ENCODE measurements at regions not wholly inside any gene's neighbourhood (a gene's known extent, or its start where the extent isn't known, plus 50 kb on each side); places are given as distances from the start of the nearest gene placed in this dataset.

DNA sequence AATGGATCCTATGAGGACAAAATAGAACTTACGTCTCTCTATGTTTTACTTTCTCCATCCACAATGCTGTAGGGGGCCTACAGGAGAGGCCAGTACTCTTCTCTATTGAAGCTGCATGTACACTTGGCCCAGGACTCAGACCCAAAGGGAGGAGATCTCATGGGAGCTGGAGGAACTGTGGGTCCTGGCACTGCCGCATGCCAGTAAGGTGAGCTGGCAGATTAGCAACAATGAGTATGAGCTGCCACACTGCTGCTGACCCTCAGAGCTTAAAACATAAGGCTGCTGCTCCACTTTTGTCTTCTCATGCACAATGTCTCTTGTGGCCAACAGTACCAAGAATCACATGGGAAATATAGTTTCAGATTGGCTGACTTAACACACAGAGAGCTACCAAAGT, 57.8 kb upstream of the TBC1D5 start:
- Histone ChIP-seq H3K4me1 (ENCODE audit: insufficient read depth, low read length) (no peaks in the 10 kb centered on the region), H4K91ac (ENCODE audit: insufficient read length, low read depth, low read length) (no peak overlapping the region), H4K8ac (replicated peaks; ENCODE audit: insufficient read length, low read depth, low read length) (no peak overlapping the region), H3K18ac (ENCODE audit: insufficient read length, low read depth, low read length) (no peak overlapping the region), H3K27ac (ENCODE audit: insufficient read length, low read depth, low read length) (no peak overlapping the region), H2BK5ac (ENCODE audit: insufficient read length, low read length) (no peak overlapping the region), H2BK15ac (ENCODE audit: low read depth, low read length) (no peak overlapping the region), H3K23me2 (ENCODE audit: insufficient read length, low read depth, low read length, poor library complexity, severe bottlenecking) (no peaks in the 10 kb centered on the region), H2BK20ac (ENCODE audit: low read depth, low read length, poor library complexity, severe bottlenecking) (no peak overlapping the region), H3K4me2 (ENCODE audit: insufficient read depth, insufficient read length, low read length) (no peak overlapping the region), H3T11ph (ENCODE audit: low read length) (no peak overlapping the region), H2AK5ac (ENCODE audit: insufficient read length, low read length) (no peak overlapping the region), H2BK120ac (ENCODE audit: low read depth, low read length, poor library complexity, severe bottlenecking) (no peak overlapping the region), H3K4ac (ENCODE audit: low read depth, low read length) (no peak overlapping the region), H3K9me3 (ENCODE audit: control insufficient read depth, low read depth, low read length) (no peaks in the 10 kb centered on the region), H3K79me1 (ENCODE audit: insufficient read depth, low read depth, low read length, poor library complexity, severe bottlenecking) (no peaks in the 10 kb centered on the region), H3K9ac (ENCODE audit: extremely low read depth, insufficient read length, low read length) (no peak overlapping the region), H4K5ac (ENCODE audit: insufficient read length, low read depth, low read length) (no peak overlapping the region), H4K20me1 (ENCODE audit: control insufficient read depth, insufficient read depth, insufficient read length) (no peaks in the 10 kb centered on the region), H3K23ac (ENCODE audit: insufficient read length, low read depth, low read length) (no peak overlapping the region), H3K56ac (ENCODE audit: insufficient read length, low read depth, low read length) (no peak overlapping the region), H2BK12ac (ENCODE audit: insufficient read length, low read depth, low read length) (no peak overlapping the region), H3K79me2 (ENCODE audit: insufficient read depth, low read length) (no peaks in the 10 kb centered on the region), H3K27me3 (ENCODE audit: insufficient read depth, low read length) (no peaks in the 10 kb centered on the region), H2AFZ (ENCODE audit: low read length) (no peak overlapping the region), H3K14ac (ENCODE audit: insufficient read depth, low read length) (no peak overlapping the region)
- Mint-ChIP-seq H3K36me3 (ENCODE audit: insufficient read depth in 1 of 3, low read depth in 3 of 3) (no peaks in the 10 kb centered on the region), H3K27ac (no peak overlapping the region), H3K27me3 (ENCODE audit: low read depth) (no peaks in the 10 kb centered on the region; the same call in 1 of the 2 replicates), H3K4me1 (no peaks in the 10 kb centered on the region), H3K9me3 (no peaks in the 10 kb centered on the region), H3K4me3 (no peak overlapping the region)
- WGBS (ENCODE audit: extremely low coverage, insufficient read length, low lambda C conversion rate) = no CpG with 5 or more reads among the region's 2 CpGs
- DNase-seq = no peak
- TF ChIP-seq, protein P1, sequence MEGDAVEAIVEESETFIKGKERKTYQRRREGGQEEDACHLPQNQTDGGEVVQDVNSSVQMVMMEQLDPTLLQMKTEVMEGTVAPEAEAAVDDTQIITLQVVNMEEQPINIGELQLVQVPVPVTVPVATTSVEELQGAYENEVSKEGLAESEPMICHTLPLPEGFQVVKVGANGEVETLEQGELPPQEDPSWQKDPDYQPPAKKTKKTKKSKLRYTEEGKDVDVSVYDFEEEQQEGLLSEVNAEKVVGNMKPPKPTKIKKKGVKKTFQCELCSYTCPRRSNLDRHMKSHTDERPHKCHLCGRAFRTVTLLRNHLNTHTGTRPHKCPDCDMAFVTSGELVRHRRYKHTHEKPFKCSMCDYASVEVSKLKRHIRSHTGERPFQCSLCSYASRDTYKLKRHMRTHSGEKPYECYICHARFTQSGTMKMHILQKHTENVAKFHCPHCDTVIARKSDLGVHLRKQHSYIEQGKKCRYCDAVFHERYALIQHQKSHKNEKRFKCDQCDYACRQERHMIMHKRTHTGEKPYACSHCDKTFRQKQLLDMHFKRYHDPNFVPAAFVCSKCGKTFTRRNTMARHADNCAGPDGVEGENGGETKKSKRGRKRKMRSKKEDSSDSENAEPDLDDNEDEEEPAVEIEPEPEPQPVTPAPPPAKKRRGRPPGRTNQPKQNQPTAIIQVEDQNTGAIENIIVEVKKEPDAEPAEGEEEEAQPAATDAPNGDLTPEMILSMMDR (conservative IDR thresholded peaks at IDR 0.05) = no peak
